ENCODE measurements at regions not wholly inside any gene's neighbourhood (a gene's known extent, or its start where the extent isn't known, plus 50 kb on each side); places are given as distances from the start of the nearest gene placed in this dataset.

- H2BK5ac ChIP-seq (ENCODE audit: low read depth, low read length) = no peak overlapping the region
- 91% methylated on average over 4 of the region's 4 CpGs; no CpG with 5 or more reads in 1 of the 2 experiments for WGBS, 2 experiments (ENCODE audit: extremely low coverage in 1 of 2, insufficient coverage in 1 of 2, insufficient read length in 1 of 2, insufficient replicate concordance in 2 of 2, low coverage in 1 of 2, low lambda C conversion rate in 2 of 2, missing lambda C conversion rate in 1 of 2)
- H2BK12ac ChIP-seq (ENCODE audit: low read depth, low read length) = no peak overlapping the region
- no peak overlapping the region for H4K91ac ChIP-seq (replicated peaks; ENCODE audit: insufficient read length, low read length)
- no peak overlapping the region for H3K4me3 ChIP-seq (ENCODE audit: extremely low read depth in 1 of 4, insufficient read depth in 2 of 4, low read depth in 3 of 4, low read length in 4 of 4)
- no peak overlapping the region for H3K56ac ChIP-seq (replicated peaks; ENCODE audit: insufficient read length, low read depth, low read length)
- DNase-seq (ENCODE audit: low read depth in 1 of 2, low spot score in 2 of 2) = no peak
- H3K79me1 ChIP-seq (ENCODE audit: low read depth, low read length) = no peaks in the 10 kb centered on the region
- ChIA-PET POLR2A (ENCODE audit: partially characterized antibody) (no interaction called here), CTCF (ENCODE audit: partially characterized antibody) (interaction anchor here (1.2 to 1.8 kb wide), 3 partner anchors 15 to 123 kb away, joined by 3 to 9 read pairs (median 5); no protein-coding TSS in a partner anchor)
- H3K36me3 ChIP-seq (ENCODE audit: control insufficient read depth in 2 of 4, insufficient read depth in 4 of 4, low read length in 3 of 4) = no peaks in the 10 kb centered on the region
- no peaks in the 10 kb centered on the region for H3K27me3 ChIP-seq (replicated peaks in 1 of 4; ENCODE audit: control insufficient read depth in 3 of 4, extremely low read depth in 1 of 4, insufficient read depth in 3 of 4, low read length in 3 of 4)
- no peaks in the 10 kb centered on the region for H4K20me1 ChIP-seq (replicated peaks in 1 of 2; ENCODE audit: control insufficient read depth in 1 of 2, insufficient read depth in 2 of 2, low read length in 2 of 2)
- no peak overlapping the region for H4K8ac ChIP-seq (ENCODE audit: extremely low read depth, insufficient read depth, low read length)
- no peaks in the 10 kb centered on the region for H3K79me2 ChIP-seq (ENCODE audit: control insufficient read depth in 1 of 2, insufficient read depth in 2 of 2, low read length in 2 of 2)
- peaks cover 0 to 3% (median 0%) of the 10 kb centered on the region in 4 experiments; a peak in 1 of 7 replicates for H3K4me1 ChIP-seq (replicated peaks in 1 of 4; ENCODE audit: control insufficient read depth in 3 of 4, insufficient read depth in 4 of 4, low read length in 3 of 4)
- no peak overlapping the region for H2BK15ac ChIP-seq (ENCODE audit: low read length)
- H4K5ac ChIP-seq (ENCODE audit: insufficient read length, low read depth, low read length) = no peak overlapping the region
- H3K9me3 ChIP-seq (ENCODE audit: insufficient read depth in 2 of 2, low read depth in 1 of 2, low read length in 1 of 2) = no peaks in the 10 kb centered on the region
- no peak overlapping the region for H3K9ac ChIP-seq (replicated peaks in 1 of 4; ENCODE audit: extremely low read depth in 1 of 4, low read depth in 3 of 4, low read length in 3 of 4)
- H2BK20ac ChIP-seq (ENCODE audit: low read length) = no peak overlapping the region
- no peaks in the 10 kb centered on the region for H3K23me2 ChIP-seq (ENCODE audit: low read depth, low read length)
- H3K4me2 ChIP-seq (ENCODE audit: insufficient read depth in 1 of 2, low read depth in 2 of 2, low read length in 2 of 2) = no peak overlapping the region
- H3K18ac ChIP-seq (ENCODE audit: extremely low read depth, low read length) = no peak overlapping the region
- no peak overlapping the region for H3K4ac ChIP-seq (replicated peaks; ENCODE audit: insufficient read length, low read depth, low read length)
- no peak overlapping the region for H2AFZ ChIP-seq (ENCODE audit: low read length)
- no peak for FAIRE-seq
- no peak overlapping the region for H3K27ac ChIP-seq (ENCODE audit: low read depth, low read length)
- H3K23ac ChIP-seq (ENCODE audit: insufficient read length) = no peak overlapping the region
- no peak overlapping the region for H3K14ac ChIP-seq (ENCODE audit: insufficient read length)
- H2AK5ac ChIP-seq (ENCODE audit: low read depth, low read length) = no peak overlapping the region
- no peak overlapping the region for H2BK120ac ChIP-seq (replicated peaks; ENCODE audit: low read depth, low read length)
- TF ChIP-seq KDM5A (IDR thresholded peaks at IDR 0.05; ENCODE audit: low read length) (no peak), ATF2 (IDR thresholded peaks at IDR 0.05; ENCODE audit: low read length) (no peak), SIRT6 (IDR thresholded peaks at IDR 0.05; ENCODE audit: low read length) (no peak), EGR1 (IDR thresholded peaks at IDR 0.05; ENCODE audit: borderline replicate concordance, low read depth, low read length) (no peak), GTF2F1 (IDR thresholded peaks at IDR 0.05; ENCODE audit: borderline replicate concordance, low read depth, low read length) (no peak), SAP30 (IDR thresholded peaks at IDR 0.05; ENCODE audit: insufficient read depth, insufficient replicate concordance, low read length) (no peak), EZH2 (IDR thresholded peaks at IDR 0.05; ENCODE audit: low read depth, low read length, severe bottlenecking) (no peak), TAF1 (IDR thresholded peaks at IDR 0.05; ENCODE audit: low read depth, low read length) (no peak), NRF1 (IDR thresholded peaks at IDR 0.05; ENCODE audit: low read depth, low read length) (no peak), HDAC2 (IDR thresholded peaks at IDR 0.05; ENCODE audit: borderline replicate concordance in 1 of 2, low read depth in 2 of 2, low read length in 2 of 2) (no peak), SP2 (IDR thresholded peaks at IDR 0.05; ENCODE audit: low read length) (no peak), POU5F1 (IDR thresholded peaks at IDR 0.05; ENCODE audit: low read depth, low read length) (no peak)
Observed at GRCh38 chr7:22601812-22602565, 102.0 kb upstream of the STEAP1B start.
